ENCODE measurements at regions not wholly inside any gene's neighbourhood (a gene's known extent, or its start where the extent isn't known, plus 50 kb on each side); places are given as distances from the start of the nearest gene placed in this dataset.

DNA sequence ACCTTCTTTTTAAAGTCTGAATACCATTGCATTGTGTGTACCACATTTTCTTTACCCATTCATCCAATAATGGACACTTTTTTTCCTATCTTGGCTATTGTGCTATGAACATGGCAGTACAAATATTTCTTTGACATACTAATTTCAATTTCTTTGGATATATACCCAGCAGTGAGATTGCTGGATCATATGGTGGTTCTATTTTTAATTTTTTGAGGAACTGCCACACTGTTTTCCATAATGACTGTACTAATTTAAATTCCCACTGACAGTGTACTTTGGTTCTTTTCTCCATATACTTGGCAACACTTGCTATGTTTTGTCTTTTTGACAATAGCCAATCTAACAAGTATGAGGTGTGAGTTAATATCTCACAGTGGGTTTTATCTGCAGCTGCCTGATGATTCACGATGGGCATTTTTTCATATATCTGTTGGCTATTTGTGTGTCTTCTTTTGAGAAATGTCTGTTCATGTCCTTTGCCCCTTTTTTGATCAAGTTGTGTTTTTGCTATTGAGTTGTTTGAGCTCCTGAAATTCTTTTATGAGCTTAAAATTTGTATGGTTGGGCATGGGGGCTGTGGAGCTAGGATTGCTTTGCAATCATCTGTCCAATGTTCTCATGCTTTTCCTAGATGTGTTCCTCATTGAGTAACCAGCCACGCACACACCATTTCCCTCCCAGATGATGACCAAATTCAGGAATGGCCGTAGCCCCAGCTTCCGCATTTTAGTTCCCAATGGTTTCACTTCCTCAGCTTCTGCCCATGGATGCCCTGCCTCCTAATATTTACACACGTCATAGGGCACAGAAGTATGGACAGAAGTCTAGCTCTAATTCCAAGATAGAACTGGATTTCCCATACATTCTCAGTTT lies 380.0 kb upstream of the SGCG start:
- no peak overlapping the region for H4K5ac ChIP-seq (ENCODE audit: insufficient read length, low read depth, low read length)
- Mint-ChIP-seq H3K27me3 (ENCODE audit: low read depth) (no peaks in the 10 kb centered on the region), H3K9me3 (peaks cover 0 to 4% of the 10 kb centered on the region in 2 experiments; a peak in 1 of 5 replicates), H3K4me3 (no peak overlapping the region), H3K4me1 (peaks cover 7 to 16% of the 10 kb centered on the region in 2 experiments), H3K27ac (no peak overlapping the region), H3K36me3 (ENCODE audit: insufficient read depth in 1 of 3, low read depth in 3 of 3) (no peaks in the 10 kb centered on the region)
- no peak overlapping the region for H2BK5ac ChIP-seq (ENCODE audit: insufficient read length, low read length)
- no peak overlapping the region for H4K8ac ChIP-seq (replicated peaks; ENCODE audit: insufficient read length, low read depth, low read length)
- H3K9ac ChIP-seq (ENCODE audit: extremely low read depth, insufficient read length, low read length) = no peak overlapping the region
- TF ChIP-seq, protein P1, sequence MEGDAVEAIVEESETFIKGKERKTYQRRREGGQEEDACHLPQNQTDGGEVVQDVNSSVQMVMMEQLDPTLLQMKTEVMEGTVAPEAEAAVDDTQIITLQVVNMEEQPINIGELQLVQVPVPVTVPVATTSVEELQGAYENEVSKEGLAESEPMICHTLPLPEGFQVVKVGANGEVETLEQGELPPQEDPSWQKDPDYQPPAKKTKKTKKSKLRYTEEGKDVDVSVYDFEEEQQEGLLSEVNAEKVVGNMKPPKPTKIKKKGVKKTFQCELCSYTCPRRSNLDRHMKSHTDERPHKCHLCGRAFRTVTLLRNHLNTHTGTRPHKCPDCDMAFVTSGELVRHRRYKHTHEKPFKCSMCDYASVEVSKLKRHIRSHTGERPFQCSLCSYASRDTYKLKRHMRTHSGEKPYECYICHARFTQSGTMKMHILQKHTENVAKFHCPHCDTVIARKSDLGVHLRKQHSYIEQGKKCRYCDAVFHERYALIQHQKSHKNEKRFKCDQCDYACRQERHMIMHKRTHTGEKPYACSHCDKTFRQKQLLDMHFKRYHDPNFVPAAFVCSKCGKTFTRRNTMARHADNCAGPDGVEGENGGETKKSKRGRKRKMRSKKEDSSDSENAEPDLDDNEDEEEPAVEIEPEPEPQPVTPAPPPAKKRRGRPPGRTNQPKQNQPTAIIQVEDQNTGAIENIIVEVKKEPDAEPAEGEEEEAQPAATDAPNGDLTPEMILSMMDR (conservative IDR thresholded peaks at IDR 0.05) = no peak
- no peak overlapping the region for H3K23ac ChIP-seq (ENCODE audit: insufficient read length, low read depth, low read length)
- DNase-seq = no peak
- WGBS (ENCODE audit: extremely low coverage, insufficient read length, low lambda C conversion rate) = no CpG with 5 or more reads among the region's 5 CpGs
- no peaks in the 10 kb centered on the region for H3K23me2 ChIP-seq (ENCODE audit: insufficient read length, low read depth, low read length, poor library complexity, severe bottlenecking)
- H3K4me1 ChIP-seq (ENCODE audit: insufficient read depth, low read length) = no peaks in the 10 kb centered on the region; the same call in 1 of the 2 replicates
- H3K4ac ChIP-seq (ENCODE audit: low read depth, low read length) = no peak overlapping the region
- no peak overlapping the region for H3T11ph ChIP-seq (ENCODE audit: low read length)
- no peak overlapping the region for H2BK20ac ChIP-seq (ENCODE audit: low read depth, low read length, poor library complexity, severe bottlenecking)
- no peak overlapping the region for H3K27ac ChIP-seq (ENCODE audit: insufficient read length, low read depth, low read length)
- H4K91ac ChIP-seq (ENCODE audit: insufficient read length, low read depth, low read length) = no peak overlapping the region
- no peaks in the 10 kb centered on the region for H3K9me3 ChIP-seq (ENCODE audit: control insufficient read depth, low read depth, low read length)
- H3K56ac ChIP-seq (ENCODE audit: insufficient read length, low read depth, low read length) = no peak overlapping the region
- H2BK12ac ChIP-seq (ENCODE audit: insufficient read length, low read depth, low read length) = no peak overlapping the region
- no peaks in the 10 kb centered on the region for H4K20me1 ChIP-seq (ENCODE audit: control insufficient read depth, insufficient read depth, insufficient read length)
- H3K4me2 ChIP-seq (ENCODE audit: insufficient read depth, insufficient read length, low read length) = no peak overlapping the region
- H3K79me1 ChIP-seq (ENCODE audit: insufficient read depth, low read depth, low read length, poor library complexity, severe bottlenecking) = no peaks in the 10 kb centered on the region
- no peak overlapping the region for H3K18ac ChIP-seq (ENCODE audit: insufficient read length, low read depth, low read length)
- no peak overlapping the region for H2AFZ ChIP-seq (ENCODE audit: low read length)
- H3K79me2 ChIP-seq (ENCODE audit: insufficient read depth, low read length) = no peaks in the 10 kb centered on the region
- no peak overlapping the region for H2BK15ac ChIP-seq (ENCODE audit: low read depth, low read length)
- no peak overlapping the region for H3K14ac ChIP-seq (ENCODE audit: insufficient read depth, low read length)
- H2BK120ac ChIP-seq (ENCODE audit: low read depth, low read length, poor library complexity, severe bottlenecking) = no peak overlapping the region
- no peaks in the 10 kb centered on the region for H3K27me3 ChIP-seq (ENCODE audit: insufficient read depth, low read length)
- no peak overlapping the region for H2AK5ac ChIP-seq (ENCODE audit: insufficient read length, low read length)
